ENCODE measurements at regions not wholly inside any gene's neighbourhood (a gene's known extent, or its start where the extent isn't known, plus 50 kb on each side); places are given as distances from the start of the nearest gene placed in this dataset.

DNA sequence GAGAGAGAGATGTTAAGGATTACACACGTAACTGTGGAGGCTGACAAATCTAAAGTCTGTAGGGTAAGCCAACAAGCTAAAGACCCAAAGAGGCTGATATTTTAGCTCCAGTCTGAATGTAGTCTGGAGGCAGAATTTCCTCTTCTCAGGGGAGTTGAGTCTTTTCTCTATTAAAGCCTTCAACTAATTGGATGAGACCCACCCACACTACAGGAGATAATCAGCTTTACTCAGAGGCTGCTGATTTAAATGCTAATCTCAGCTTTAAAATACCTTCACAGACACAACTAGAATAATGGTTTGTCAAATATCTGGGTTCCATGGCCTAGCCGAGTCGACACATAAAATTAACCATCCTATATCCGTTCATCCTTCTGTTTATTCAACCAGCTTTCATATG, 204.3 kb upstream of the PSMD7 start:
- H4K20me1 ChIP-seq (ENCODE audit: control insufficient read depth, extremely low read depth, insufficient read depth, low read length), result no peaks in the 10 kb centered on the region
- no peaks in the 10 kb centered on the region for H3K36me3 ChIP-seq (ENCODE audit: control insufficient read depth in 2 of 2, extremely low read depth in 1 of 2, insufficient read depth in 2 of 2, low read length in 2 of 2)
- H2AFZ ChIP-seq (ENCODE audit: control insufficient read depth, low read length), result no peak overlapping the region
- no peak overlapping the region for H3K4me3 ChIP-seq (ENCODE audit: control insufficient read depth in 2 of 3, extremely low read depth in 1 of 3, insufficient read depth in 2 of 3, low read depth in 1 of 3, low read length in 3 of 3)
- H3K9me3 ChIP-seq (ENCODE audit: control insufficient read depth, low read depth, low read length), result no peaks in the 10 kb centered on the region
- dilution Hi-C loops (cut with MboI; ENCODE audit: extremely low pct_ligation_motif_present, low sequenced_read_pairs), result no loop called here
- H3K9me1 ChIP-seq (ENCODE audit: control insufficient read depth, extremely low read depth, insufficient read depth, low read length), result no peaks in the 10 kb centered on the region
- no peak overlapping the region for H3K9ac ChIP-seq (ENCODE audit: control insufficient read depth, extremely low read depth, insufficient read depth, low read length)
- H3K4me1 ChIP-seq (ENCODE audit: control insufficient read depth, extremely low read depth, insufficient read depth, low read length), result no peaks in the 10 kb centered on the region
- no peaks in the 10 kb centered on the region for H3K79me2 ChIP-seq (ENCODE audit: control insufficient read depth, insufficient read depth, low read length)
- TF ChIP-seq, protein P1, sequence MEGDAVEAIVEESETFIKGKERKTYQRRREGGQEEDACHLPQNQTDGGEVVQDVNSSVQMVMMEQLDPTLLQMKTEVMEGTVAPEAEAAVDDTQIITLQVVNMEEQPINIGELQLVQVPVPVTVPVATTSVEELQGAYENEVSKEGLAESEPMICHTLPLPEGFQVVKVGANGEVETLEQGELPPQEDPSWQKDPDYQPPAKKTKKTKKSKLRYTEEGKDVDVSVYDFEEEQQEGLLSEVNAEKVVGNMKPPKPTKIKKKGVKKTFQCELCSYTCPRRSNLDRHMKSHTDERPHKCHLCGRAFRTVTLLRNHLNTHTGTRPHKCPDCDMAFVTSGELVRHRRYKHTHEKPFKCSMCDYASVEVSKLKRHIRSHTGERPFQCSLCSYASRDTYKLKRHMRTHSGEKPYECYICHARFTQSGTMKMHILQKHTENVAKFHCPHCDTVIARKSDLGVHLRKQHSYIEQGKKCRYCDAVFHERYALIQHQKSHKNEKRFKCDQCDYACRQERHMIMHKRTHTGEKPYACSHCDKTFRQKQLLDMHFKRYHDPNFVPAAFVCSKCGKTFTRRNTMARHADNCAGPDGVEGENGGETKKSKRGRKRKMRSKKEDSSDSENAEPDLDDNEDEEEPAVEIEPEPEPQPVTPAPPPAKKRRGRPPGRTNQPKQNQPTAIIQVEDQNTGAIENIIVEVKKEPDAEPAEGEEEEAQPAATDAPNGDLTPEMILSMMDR (optimal IDR thresholded peaks at IDR 0.05 in 1 of 3, IDR thresholded peaks at IDR 0.05 in 1 of 3, conservative IDR thresholded peaks at IDR 0.05 in 1 of 3; ENCODE audit: extremely low read depth in 1 of 3, insufficient read depth in 2 of 3, low read length in 3 of 3), result no peak
- TF ChIP-seq EZH2 (IDR thresholded peaks at IDR 0.05; ENCODE audit: low read length), result no peak
- H3K27me3 ChIP-seq (ENCODE audit: control insufficient read depth, extremely low read depth, insufficient read depth, low read length), result no peaks in the 10 kb centered on the region
- H3K27ac ChIP-seq (ENCODE audit: control insufficient read depth, insufficient read depth, low read length), result no peak overlapping the region
- DNase-seq (ENCODE audit: low read depth, low spot score) (no peak), FAIRE-seq (no peak)
- no peak overlapping the region for H3K4me2 ChIP-seq (ENCODE audit: control insufficient read depth, extremely low read depth, insufficient read depth, low read depth, low read length)

DNA sequence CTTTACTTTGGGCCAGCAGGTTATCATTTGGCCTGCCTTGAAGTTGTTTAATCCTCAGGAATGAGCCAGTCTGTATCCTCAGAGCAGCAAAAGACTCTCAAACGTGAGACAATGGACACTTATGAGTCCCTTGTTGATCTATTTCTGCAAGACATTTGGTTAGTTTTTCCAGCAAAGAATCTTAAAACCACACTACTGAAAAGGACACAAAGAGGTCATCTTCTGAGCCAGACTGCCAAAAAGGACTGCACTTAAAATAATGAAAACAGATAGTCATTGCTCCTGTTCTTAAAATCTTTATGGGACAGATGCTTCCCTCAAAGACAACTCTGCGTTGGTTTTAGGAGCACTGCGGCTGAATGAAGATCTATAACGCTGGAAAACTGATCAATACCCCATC, 205.7 kb upstream of the PSMD7 start:
- no peaks in the 10 kb centered on the region for H3K27me3 ChIP-seq (ENCODE audit: control insufficient read depth, extremely low read depth, insufficient read depth, low read length)
- H4K20me1 ChIP-seq (ENCODE audit: control insufficient read depth, extremely low read depth, insufficient read depth, low read length), result no peaks in the 10 kb centered on the region
- DNase-seq (ENCODE audit: low read depth, low spot score) (no peak), FAIRE-seq (no peak)
- no peaks in the 10 kb centered on the region for H3K9me3 ChIP-seq (ENCODE audit: control insufficient read depth, low read depth, low read length)
- no peak overlapping the region for H3K9ac ChIP-seq (ENCODE audit: control insufficient read depth, extremely low read depth, insufficient read depth, low read length)
- no peak overlapping the region for H3K4me2 ChIP-seq (ENCODE audit: control insufficient read depth, extremely low read depth, insufficient read depth, low read depth, low read length)
- H3K9me1 ChIP-seq (ENCODE audit: control insufficient read depth, extremely low read depth, insufficient read depth, low read length), result no peaks in the 10 kb centered on the region
- no peak overlapping the region for H2AFZ ChIP-seq (ENCODE audit: control insufficient read depth, low read length)
- dilution Hi-C loops (cut with MboI; ENCODE audit: extremely low pct_ligation_motif_present, low sequenced_read_pairs), result no loop called here
- H3K4me1 ChIP-seq (ENCODE audit: control insufficient read depth, extremely low read depth, insufficient read depth, low read length), result no peaks in the 10 kb centered on the region
- no peak overlapping the region for H3K4me3 ChIP-seq (ENCODE audit: control insufficient read depth in 2 of 3, extremely low read depth in 1 of 3, insufficient read depth in 2 of 3, low read depth in 1 of 3, low read length in 3 of 3)
- H3K36me3 ChIP-seq (ENCODE audit: control insufficient read depth in 2 of 2, extremely low read depth in 1 of 2, insufficient read depth in 2 of 2, low read length in 2 of 2), result no peaks in the 10 kb centered on the region
- H3K79me2 ChIP-seq (ENCODE audit: control insufficient read depth, insufficient read depth, low read length), result no peaks in the 10 kb centered on the region
- no peak for TF ChIP-seq EZH2 (IDR thresholded peaks at IDR 0.05; ENCODE audit: low read length)
- TF ChIP-seq, protein P1 (optimal IDR thresholded peaks at IDR 0.05 in 1 of 3, IDR thresholded peaks at IDR 0.05 in 1 of 3, conservative IDR thresholded peaks at IDR 0.05 in 1 of 3; ENCODE audit: extremely low read depth in 1 of 3, insufficient read depth in 2 of 3, low read length in 3 of 3), result no peak
- H3K27ac ChIP-seq (ENCODE audit: control insufficient read depth, insufficient read depth, low read length), result no peak overlapping the region

All from keratinocyte (primary cell).